NCI-H524 treated with DMSO at 0.1 percent for 48 hours (cell line): ENCODE measurements at regions not wholly inside any gene's neighbourhood (a gene's known extent, or its start where the extent isn't known, plus 50 kb on each side); places are given as distances from the start of the nearest gene placed in this dataset.

ENCODE experiments used
- DNase-seq: peaks from one replicate; lab custom pipeline; 2025; lab: John Stamatoyannopoulos, UW

GRCh38 chrX:122777766-122778165, 406.3 kb upstream of the GRIA3 start:
- DNase-seq: no peak

GRCh38 chrX:122783918-122784317, 400.2 kb upstream of the GRIA3 start:
- no peak for DNase-seq

GRCh38 chrX:122787231-122787630, 396.8 kb upstream of the GRIA3 start:
- DNase-seq: peak; percentile 2

- DNase-seq: no peak
Measured at GRCh38 chrX:122788216-122788615, 395.9 kb upstream of the GRIA3 start.

- no peak for DNase-seq
Measured at GRCh38 chrX:122790376-122791095, 393.5 kb upstream of the GRIA3 start.

- no peak for DNase-seq
Measured at GRCh38 chrX:122813876-122814275, 370.2 kb upstream of the GRIA3 start.

GRCh38 chrX:122816288-122816687, 367.8 kb upstream of the GRIA3 start:
- no peak for DNase-seq

GRCh38 chrX:122817321-122817955, 366.6 kb upstream of the GRIA3 start:
- no peak for DNase-seq

- no peak for DNase-seq
Measured at GRCh38 chrX:122818068-122818467, 366.0 kb upstream of the GRIA3 start.

GRCh38 chrX:122833230-122833629, 350.8 kb upstream of the GRIA3 start:
- DNase-seq: no peak

- DNase-seq: no peak
Measured at GRCh38 chrX:122835886-122836285, 348.2 kb upstream of the GRIA3 start.

GRCh38 chrX:122850326-122850725, 333.8 kb upstream of the GRIA3 start:
- DNase-seq: no peak

GRCh38 chrX:122856205-122856604, 327.9 kb upstream of the GRIA3 start:
- DNase-seq: no peak

- no peak for DNase-seq
Measured at GRCh38 chrX:122857734-122858133, 326.3 kb upstream of the GRIA3 start.

- no peak for DNase-seq
Measured at GRCh38 chrX:122863067-122863466, 321.0 kb upstream of the GRIA3 start.

GRCh38 chrX:122866532-122866931, 317.5 kb upstream of the GRIA3 start:
- no peak for DNase-seq

- DNase-seq: no peak
Measured at GRCh38 chrX:122868631-122869030, 315.4 kb upstream of the GRIA3 start.

- DNase-seq: no peak
Measured at GRCh38 chrX:122869171-122869570, 314.9 kb upstream of the GRIA3 start.

- no peak for DNase-seq
Measured at GRCh38 chrX:122878269-122878668, 305.8 kb upstream of the GRIA3 start.

GRCh38 chrX:122880952-122881351, 303.1 kb upstream of the GRIA3 start:
- no peak for DNase-seq

- DNase-seq: no peak
Measured at GRCh38 chrX:122890729-122891128, 293.3 kb upstream of the GRIA3 start.

GRCh38 chrX:122906726-122907125, 277.4 kb upstream of the GRIA3 start:
- DNase-seq: no peak

GRCh38 chrX:122907375-122907774, 276.7 kb upstream of the GRIA3 start:
- DNase-seq: no peak

GRCh38 chrX:122910697-122911096, 273.4 kb upstream of the GRIA3 start:
- DNase-seq: no peak
